Mucosa of descending colon (tissue), 3 donors: ENCODE measurements at regions not wholly inside any gene's neighbourhood (a gene's known extent, or its start where the extent isn't known, plus 50 kb on each side); places are given as distances from the start of the nearest gene placed in this dataset.
"Not testable (repeated sequence)": the region's sequence is repeated elsewhere in the genome, so short reads cannot be mapped to it uniquely, and the experiment has no call there.

Experiments
- ATAC-seq: fragments of 200-7000 bp; cut with Tn5 transposase; one replicate; pipeline ENCODE4 v1.9.1; 2020; ENCODE audit warnings: mild to moderate bottlenecking, moderate library complexity
- DNase-seq, 3 donors: peaks; one replicate each; pipeline ENCODE4 v3.0.0-alpha.2; 2020
- H3K36me3 ChIP-seq: fragments of 200-600 bp; one replicate; pipeline ENCODE4 v1.8.0; 2021; ENCODE audit warnings: low read depth, mild to moderate bottlenecking
- H3K4me1 ChIP-seq: fragments of 200-600 bp; one replicate; pipeline ENCODE4 v1.8.0; 2021; ENCODE audit warnings: low read depth, mild to moderate bottlenecking
- H3K4me3 ChIP-seq: fragments of 200-600 bp; one replicate; pipeline ENCODE4 v1.8.0; 2021; ENCODE audit warnings: mild to moderate bottlenecking
- H3K9me3 ChIP-seq: fragments of 200-600 bp; one replicate; pipeline ENCODE4 v1.8.0; 2021; ENCODE audit warnings: mild to moderate bottlenecking
- CTCF ChIP-seq: fragments of 200-600 bp; IDR thresholded peaks from one replicate; pipeline ENCODE4 v1.8.0; 2022; ENCODE audit warnings: antibody characterized with exemption, mild to moderate bottlenecking
- intact Hi-C, 2 donors: fragments of 100-400 bp; cut with DNase I in 1 of 2; cut with micrococcal nuclease in 1 of 2; formaldehyde crosslinking; loops; one replicate each; pipeline versions ENCODE4 v1.11.0 to v1.11.1; 2022; cut with DNase I, micrococcal nuclease
- donor health status: DM: no; HTN: no; CAD: no; lungs with moderate emphysema.
- donor health status: DM: no; HTN: no; CAD: no.
- donor health status: DM: no; HTN: yes; CAD: no.

- intact Hi-C loops, H3K4me3 ChIP-seq, H3K4me1 ChIP-seq, ATAC-seq, H3K36me3 ChIP-seq, DNase-seq: not testable (repeated sequence)
- H3K9me3 ChIP-seq: peaks cover 53% of the 10 kb centered on the region
Observed at GRCh38 chr7:58085444-58085843, 635.5 kb downstream of the ZNF716 start.

DNA sequence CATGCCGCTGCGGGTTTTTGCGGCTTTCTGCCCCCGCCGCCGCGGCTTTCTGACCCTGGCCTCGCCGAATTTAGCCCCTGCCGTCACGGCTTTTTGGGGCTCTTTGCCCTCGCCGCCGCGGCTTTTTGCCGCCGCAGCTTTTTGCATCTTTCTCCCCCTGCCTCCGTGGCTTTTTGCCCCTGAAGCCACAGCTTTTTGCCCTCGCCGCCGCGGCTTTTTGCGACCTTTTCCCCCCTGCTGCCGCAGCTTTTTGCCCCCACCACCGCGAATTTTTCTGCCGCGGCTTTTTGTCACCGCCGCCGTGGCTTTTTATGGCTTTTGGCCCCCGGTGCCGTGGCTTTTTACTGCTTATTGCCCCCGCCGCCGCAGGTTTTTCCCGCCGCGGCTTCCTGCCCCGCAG is 636.5 kb downstream of the ZNF716 start:
- Histone ChIP-seq H3K4me1 (no peaks in the 10 kb centered on the region), H3K4me3 (no peak overlapping the region), H3K9me3 (peaks cover 59% of the 10 kb centered on the region), H3K36me3 (no peaks in the 10 kb centered on the region)
- TF ChIP-seq CTCF: no peak
- intact Hi-C loops: no loop called here
- ATAC-seq (no peak), DNase-seq (no peak)

GRCh38 chr7:58086871-58087535 is 637.0 kb downstream of the ZNF716 start:
- no peak for TF ChIP-seq CTCF
- intact Hi-C loops: no loop called here
- no peaks in the 10 kb centered on the region for H3K36me3 ChIP-seq
- ATAC-seq (no peak), DNase-seq (peak in 2 of 3 donors; percentile 6 to 24)
- peaks cover 62% of the 10 kb centered on the region for H3K9me3 ChIP-seq
- H3K4me3 ChIP-seq: no peak overlapping the region
- no peaks in the 10 kb centered on the region for H3K4me1 ChIP-seq

DNA sequence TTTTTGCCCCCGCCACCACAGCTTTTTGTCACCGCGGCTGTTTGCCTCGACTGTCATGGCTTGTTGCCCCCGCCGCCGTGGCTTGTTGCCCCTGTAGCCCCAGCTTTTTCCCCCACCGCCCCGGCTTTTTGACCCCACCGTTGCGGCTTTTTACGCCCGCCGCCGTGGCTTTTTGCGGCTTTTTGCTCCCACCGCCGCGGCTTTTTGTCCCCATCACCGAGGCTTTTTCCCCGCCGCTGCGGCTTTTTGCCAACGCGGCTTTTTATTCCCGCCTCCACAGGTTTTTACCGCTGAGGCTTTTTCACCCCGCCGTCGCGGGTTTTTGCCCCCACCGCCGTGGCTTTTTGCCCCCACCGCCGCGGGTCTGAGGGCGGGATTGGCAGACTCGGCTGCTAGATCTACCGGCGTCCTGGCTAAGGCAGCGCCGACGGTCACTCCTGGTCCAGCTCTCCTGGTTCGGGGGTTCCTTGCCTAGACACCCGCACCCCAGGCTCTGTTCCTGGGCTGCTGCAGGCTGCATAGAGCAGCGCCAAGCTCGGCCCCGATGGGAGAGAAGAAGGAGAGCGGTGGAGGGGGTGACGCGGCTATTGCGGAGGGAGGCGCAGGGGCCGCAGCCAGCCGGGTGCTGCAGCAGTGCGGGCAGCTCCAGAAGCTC is 637.7 kb downstream of the ZNF716 start:
- intact Hi-C loops: no loop called here
- H3K9me3 ChIP-seq: peaks cover 67% of the 10 kb centered on the region
- H3K4me1 ChIP-seq: no peaks in the 10 kb centered on the region
- H3K36me3 ChIP-seq: no peaks in the 10 kb centered on the region
- H3K4me3 ChIP-seq: no peak overlapping the region
- ATAC-seq (no peak), DNase-seq (peak in 2 of 3 donors; percentile 8 to 32)
- TF ChIP-seq CTCF: no peak

DNA sequence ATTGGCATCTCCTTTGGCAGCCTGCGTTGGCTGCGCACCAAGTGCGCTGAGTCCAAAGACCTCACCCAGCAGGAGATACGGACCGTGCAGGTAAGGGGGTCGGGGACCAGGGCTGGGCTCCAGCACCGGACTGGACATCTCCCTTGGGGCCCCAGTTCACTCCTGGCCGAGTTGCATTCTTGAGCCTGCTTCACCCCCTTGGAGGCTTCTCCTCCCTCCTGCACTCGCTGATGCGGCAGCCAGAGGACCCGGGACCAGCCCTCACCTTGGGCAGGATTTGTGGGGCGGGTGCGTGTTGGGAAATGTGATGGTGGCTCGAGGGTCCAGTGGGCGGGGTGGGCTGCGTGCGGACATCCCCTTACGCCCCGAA is 638.2 kb downstream of the ZNF716 start:
- H3K36me3 ChIP-seq, intact Hi-C loops: not testable (repeated sequence)

GRCh38 chr7:58091063-58091462 is 641.1 kb downstream of the ZNF716 start:
- H3K36me3 ChIP-seq, DNase-seq, H3K4me1 ChIP-seq, H3K4me3 ChIP-seq, intact Hi-C loops, ATAC-seq: not testable (repeated sequence)
- peaks cover 60% of the 10 kb centered on the region for H3K9me3 ChIP-seq

More for the DNA sequence above, 638.2 kb downstream of the ZNF716 start:
- H3K4me1 ChIP-seq, ATAC-seq, H3K4me3 ChIP-seq: not testable (repeated sequence)
- H3K9me3 ChIP-seq: peaks cover 68% of the 10 kb centered on the region
- peak in 1 of 3 donors; percentile 5 for DNase-seq
